ENCODE measurements at regions not wholly inside any gene's neighbourhood (a gene's known extent, or its start where the extent isn't known, plus 50 kb on each side); places are given as distances from the start of the nearest gene placed in this dataset.
"Not testable (repeated sequence)": the region's sequence is repeated elsewhere in the genome, so short reads cannot be mapped to it uniquely, and the experiment has no call there.

- TF ChIP-seq, protein P1, sequence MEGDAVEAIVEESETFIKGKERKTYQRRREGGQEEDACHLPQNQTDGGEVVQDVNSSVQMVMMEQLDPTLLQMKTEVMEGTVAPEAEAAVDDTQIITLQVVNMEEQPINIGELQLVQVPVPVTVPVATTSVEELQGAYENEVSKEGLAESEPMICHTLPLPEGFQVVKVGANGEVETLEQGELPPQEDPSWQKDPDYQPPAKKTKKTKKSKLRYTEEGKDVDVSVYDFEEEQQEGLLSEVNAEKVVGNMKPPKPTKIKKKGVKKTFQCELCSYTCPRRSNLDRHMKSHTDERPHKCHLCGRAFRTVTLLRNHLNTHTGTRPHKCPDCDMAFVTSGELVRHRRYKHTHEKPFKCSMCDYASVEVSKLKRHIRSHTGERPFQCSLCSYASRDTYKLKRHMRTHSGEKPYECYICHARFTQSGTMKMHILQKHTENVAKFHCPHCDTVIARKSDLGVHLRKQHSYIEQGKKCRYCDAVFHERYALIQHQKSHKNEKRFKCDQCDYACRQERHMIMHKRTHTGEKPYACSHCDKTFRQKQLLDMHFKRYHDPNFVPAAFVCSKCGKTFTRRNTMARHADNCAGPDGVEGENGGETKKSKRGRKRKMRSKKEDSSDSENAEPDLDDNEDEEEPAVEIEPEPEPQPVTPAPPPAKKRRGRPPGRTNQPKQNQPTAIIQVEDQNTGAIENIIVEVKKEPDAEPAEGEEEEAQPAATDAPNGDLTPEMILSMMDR (IDR thresholded peaks at IDR 0.05) = no peak
- no peak for TF ChIP-seq POLR2A (IDR thresholded peaks at IDR 0.05)
- Histone ChIP-seq H3K4me1 (no peaks in the 10 kb centered on the region), H3K27ac (no peak overlapping the region), H3K9me3 (no peaks in the 10 kb centered on the region), H3K4me3 (no peak overlapping the region), H3K36me3 (no peaks in the 10 kb centered on the region), H3K27me3 (no peaks in the 10 kb centered on the region)
- intact Hi-C loops (cut with DNase I; ENCODE audit: low total_unique reads) = no loop called here
- DNase-seq = no peak
Observed at GRCh38 chr2:36290306-36290856, 65.2 kb upstream of the CRIM1 start.

GRCh38 chr2:36289731-36290130 lies 65.8 kb upstream of the CRIM1 start:
- H3K27me3 ChIP-seq = no peaks in the 10 kb centered on the region
- intact Hi-C loops (cut with DNase I; ENCODE audit: low total_unique reads) = no loop called here
- H3K36me3 ChIP-seq = no peaks in the 10 kb centered on the region
- H3K4me3 ChIP-seq = no peak overlapping the region
- H3K9me3 ChIP-seq = no peaks in the 10 kb centered on the region
- TF ChIP-seq, protein P1 (IDR thresholded peaks at IDR 0.05) = no peak
- TF ChIP-seq POLR2A (IDR thresholded peaks at IDR 0.05) = no peak
- H3K27ac ChIP-seq = no peak overlapping the region
- DNase-seq = no peak
- H3K4me1 ChIP-seq = no peaks in the 10 kb centered on the region

DNA sequence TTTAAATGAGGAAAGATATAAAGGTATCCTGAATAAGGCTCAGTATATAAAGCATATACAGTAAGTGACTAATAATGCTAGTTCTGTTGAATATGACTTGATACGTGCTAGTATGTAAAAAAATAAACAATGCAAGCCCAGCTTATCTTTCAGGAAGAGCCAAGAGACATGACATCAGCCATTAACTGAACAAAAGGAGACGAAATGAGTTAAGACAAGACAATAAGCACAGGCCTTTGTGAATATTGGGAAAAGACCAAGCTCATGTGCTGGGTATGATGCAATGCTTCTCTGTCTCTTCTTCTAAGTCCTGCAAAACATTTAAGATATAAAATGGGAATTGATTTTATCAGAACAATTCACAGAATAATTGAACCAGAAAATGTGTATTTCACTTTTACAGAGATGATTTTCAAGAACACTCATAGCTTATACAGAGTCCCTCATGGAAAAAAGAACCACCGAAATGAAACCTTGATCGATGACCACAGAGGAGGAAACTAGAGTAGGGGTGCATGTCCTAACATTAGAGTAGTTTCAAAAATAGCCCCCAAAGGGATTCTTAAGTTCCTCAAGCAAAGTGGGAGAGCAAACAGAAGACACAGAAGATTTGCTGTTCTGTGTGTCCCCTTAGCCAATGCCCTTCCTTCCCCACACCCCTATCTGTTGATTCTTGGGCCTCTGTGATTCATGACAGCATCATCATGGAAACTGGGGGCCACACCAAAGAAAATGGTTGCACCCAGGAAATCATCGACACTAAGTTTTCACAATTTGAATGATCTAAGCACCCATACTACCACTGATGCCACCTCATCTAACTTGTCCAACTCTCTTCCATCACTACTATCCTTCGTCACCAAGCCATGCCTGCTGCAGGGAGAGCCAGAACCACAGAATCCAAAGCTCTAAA lies 68.0 kb upstream of the CRIM1 start:
- Histone ChIP-seq H3K4me3 (no peak overlapping the region), H3K27me3 (no peaks in the 10 kb centered on the region), H3K36me3 (no peaks in the 10 kb centered on the region), H3K4me1 (no peaks in the 10 kb centered on the region), H3K9me3 (no peaks in the 10 kb centered on the region), H3K27ac (no peak overlapping the region)
- no peak for DNase-seq
- intact Hi-C loops (cut with DNase I; ENCODE audit: low total_unique reads) = no loop called here
- TF ChIP-seq POLR2A (IDR thresholded peaks at IDR 0.05) = no peak
- TF ChIP-seq, protein P1 (IDR thresholded peaks at IDR 0.05) = no peak

DNA sequence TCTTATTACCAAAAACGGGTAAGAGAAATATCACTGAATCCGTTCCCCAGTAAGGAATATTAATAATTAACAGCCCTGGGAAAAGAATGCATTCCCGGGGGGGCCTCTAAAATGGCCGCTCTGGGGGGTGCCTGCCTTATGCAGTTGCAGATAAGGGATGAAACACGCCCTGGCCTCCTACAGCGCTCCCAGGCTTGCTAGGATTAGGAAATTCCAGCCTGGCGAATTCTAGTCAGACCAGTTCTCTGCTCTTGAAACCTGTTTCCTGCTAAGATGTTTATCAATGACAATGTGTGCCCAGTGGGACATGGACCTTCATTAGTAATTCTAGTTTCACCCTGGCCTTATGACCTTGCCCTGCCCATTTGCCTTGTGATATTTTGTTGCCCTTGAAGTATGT lies 76.1 kb upstream of the CRIM1 start:
- H3K27ac ChIP-seq; H3K36me3 ChIP-seq; H3K4me1 ChIP-seq; H3K9me3 ChIP-seq; intact Hi-C loops (cut with DNase I; ENCODE audit: low total_unique reads); H3K27me3 ChIP-seq; DNase-seq; H3K4me3 ChIP-seq: not testable (repeated sequence)

- no peak for DNase-seq
- intact Hi-C loops (cut with DNase I; ENCODE audit: low total_unique reads) = no loop called here
- H3K27me3 ChIP-seq = no peaks in the 10 kb centered on the region
- no peak overlapping the region for H3K4me3 ChIP-seq
- TF ChIP-seq, protein P1 (IDR thresholded peaks at IDR 0.05) = no peak
- TF ChIP-seq POLR2A (IDR thresholded peaks at IDR 0.05) = no peak
- no peak overlapping the region for H3K27ac ChIP-seq
- H3K36me3 ChIP-seq = no peaks in the 10 kb centered on the region
- no peaks in the 10 kb centered on the region for H3K4me1 ChIP-seq
- H3K9me3 ChIP-seq = no peaks in the 10 kb centered on the region
Observed at GRCh38 chr2:36277881-36278523, 77.6 kb upstream of the CRIM1 start.

Measured in uterus (tissue), 3 donors.